ENCODE measurements at regions not wholly inside any gene's neighbourhood (a gene's known extent, or its start where the extent isn't known, plus 50 kb on each side); places are given as distances from the start of the nearest gene placed in this dataset.

DNA sequence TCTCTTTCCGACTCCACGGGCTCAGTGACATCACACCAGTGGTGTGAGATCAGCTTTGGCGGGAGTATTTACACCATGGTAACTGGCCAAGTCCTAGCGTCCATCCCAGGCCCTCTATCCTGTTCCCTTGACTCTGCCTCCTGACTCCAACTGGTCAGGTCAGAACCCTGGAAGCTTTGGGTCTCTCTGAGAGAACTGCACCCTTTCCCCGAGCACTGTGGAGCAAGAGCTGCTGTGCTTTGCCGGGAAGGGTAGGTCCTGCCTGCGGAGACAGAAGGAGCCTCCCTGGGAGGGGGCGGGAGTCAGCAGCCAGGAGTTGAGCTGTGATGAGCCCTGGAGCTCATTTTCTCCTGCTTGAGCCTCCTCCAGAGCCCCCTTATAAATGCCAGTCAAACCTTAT, 212.1 kb upstream of the TNRC6C start:
- TF ChIP-seq, protein P1, sequence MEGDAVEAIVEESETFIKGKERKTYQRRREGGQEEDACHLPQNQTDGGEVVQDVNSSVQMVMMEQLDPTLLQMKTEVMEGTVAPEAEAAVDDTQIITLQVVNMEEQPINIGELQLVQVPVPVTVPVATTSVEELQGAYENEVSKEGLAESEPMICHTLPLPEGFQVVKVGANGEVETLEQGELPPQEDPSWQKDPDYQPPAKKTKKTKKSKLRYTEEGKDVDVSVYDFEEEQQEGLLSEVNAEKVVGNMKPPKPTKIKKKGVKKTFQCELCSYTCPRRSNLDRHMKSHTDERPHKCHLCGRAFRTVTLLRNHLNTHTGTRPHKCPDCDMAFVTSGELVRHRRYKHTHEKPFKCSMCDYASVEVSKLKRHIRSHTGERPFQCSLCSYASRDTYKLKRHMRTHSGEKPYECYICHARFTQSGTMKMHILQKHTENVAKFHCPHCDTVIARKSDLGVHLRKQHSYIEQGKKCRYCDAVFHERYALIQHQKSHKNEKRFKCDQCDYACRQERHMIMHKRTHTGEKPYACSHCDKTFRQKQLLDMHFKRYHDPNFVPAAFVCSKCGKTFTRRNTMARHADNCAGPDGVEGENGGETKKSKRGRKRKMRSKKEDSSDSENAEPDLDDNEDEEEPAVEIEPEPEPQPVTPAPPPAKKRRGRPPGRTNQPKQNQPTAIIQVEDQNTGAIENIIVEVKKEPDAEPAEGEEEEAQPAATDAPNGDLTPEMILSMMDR (IDR thresholded peaks at IDR 0.05; ENCODE audit: insufficient read depth, low read length, poor library complexity, severe bottlenecking): no peak
- no peak for TF ChIP-seq EZH2phosphoT487 (conservative IDR thresholded peaks at IDR 0.05; ENCODE audit: low read length)
